DND-41 (cell line): ENCODE measurements at regions not wholly inside any gene's neighbourhood (a gene's known extent, or its start where the extent isn't known, plus 50 kb on each side); places are given as distances from the start of the nearest gene placed in this dataset.

Experiments used
- EZH2 ChIP-seq: IDR thresholded peaks from 3 replicates; pipeline ENCODE4 v1.6.1; 2012; ENCODE audit warnings: borderline replicate concordance, low read depth, mild to moderate bottlenecking, moderate library complexity, low read length, inconsistent platforms; ENCODE audit not compliant: severe bottlenecking
- TF ChIP-seq, protein P1 (sequence below): IDR thresholded peaks from 2 replicates; pipeline ENCODE4 v1.5.1; 2012; ENCODE audit warnings: borderline replicate concordance, low read length, moderate library complexity, mild to moderate bottlenecking; ENCODE audit not compliant: poor library complexity, severe bottlenecking; ENCODE audit errors: extremely low read depth

DNA sequence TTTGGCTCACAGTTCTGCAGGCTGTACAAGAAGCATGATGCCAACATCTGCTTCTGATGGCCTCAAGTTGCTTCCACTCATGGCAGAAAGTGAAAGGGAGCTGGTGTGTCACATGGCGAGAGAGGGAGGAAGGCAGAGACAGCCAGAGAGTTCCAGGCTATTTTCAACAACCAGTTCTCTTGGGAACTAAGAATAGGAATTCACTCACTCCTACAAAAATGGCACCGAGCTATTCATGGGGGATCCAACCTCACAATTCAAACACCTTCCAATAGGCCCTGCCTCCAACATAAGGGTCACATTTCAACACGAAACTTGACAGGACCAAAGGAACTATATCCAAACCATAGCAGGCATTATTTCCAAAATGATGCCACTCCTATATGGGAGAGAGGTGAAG is 299.5 kb upstream of the TGFBR2 start:
- TF ChIP-seq, protein P1, sequence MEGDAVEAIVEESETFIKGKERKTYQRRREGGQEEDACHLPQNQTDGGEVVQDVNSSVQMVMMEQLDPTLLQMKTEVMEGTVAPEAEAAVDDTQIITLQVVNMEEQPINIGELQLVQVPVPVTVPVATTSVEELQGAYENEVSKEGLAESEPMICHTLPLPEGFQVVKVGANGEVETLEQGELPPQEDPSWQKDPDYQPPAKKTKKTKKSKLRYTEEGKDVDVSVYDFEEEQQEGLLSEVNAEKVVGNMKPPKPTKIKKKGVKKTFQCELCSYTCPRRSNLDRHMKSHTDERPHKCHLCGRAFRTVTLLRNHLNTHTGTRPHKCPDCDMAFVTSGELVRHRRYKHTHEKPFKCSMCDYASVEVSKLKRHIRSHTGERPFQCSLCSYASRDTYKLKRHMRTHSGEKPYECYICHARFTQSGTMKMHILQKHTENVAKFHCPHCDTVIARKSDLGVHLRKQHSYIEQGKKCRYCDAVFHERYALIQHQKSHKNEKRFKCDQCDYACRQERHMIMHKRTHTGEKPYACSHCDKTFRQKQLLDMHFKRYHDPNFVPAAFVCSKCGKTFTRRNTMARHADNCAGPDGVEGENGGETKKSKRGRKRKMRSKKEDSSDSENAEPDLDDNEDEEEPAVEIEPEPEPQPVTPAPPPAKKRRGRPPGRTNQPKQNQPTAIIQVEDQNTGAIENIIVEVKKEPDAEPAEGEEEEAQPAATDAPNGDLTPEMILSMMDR, result no peak
- no peak for TF ChIP-seq EZH2
